ENCODE measurements at regions not wholly inside any gene's neighbourhood (a gene's known extent, or its start where the extent isn't known, plus 50 kb on each side); places are given as distances from the start of the nearest gene placed in this dataset.
"Not testable (repeated sequence)": the region's sequence is repeated elsewhere in the genome, so short reads cannot be mapped to it uniquely, and the experiment has no call there.

- DNase-seq, result no peak
Observed at GRCh38 chr6:104484626-104485025, 375.1 kb downstream of the HACE1 start.

GRCh38 chr6:104484191-104484590, 375.5 kb downstream of the HACE1 start:
- no peak for DNase-seq

- no peak for DNase-seq
Observed at GRCh38 chr6:104483225-104483834, 376.4 kb downstream of the HACE1 start.

- DNase-seq, result no peak
Observed at GRCh38 chr6:104477569-104477968, 382.1 kb downstream of the HACE1 start.

- DNase-seq, result no peak
Observed at GRCh38 chr6:104473021-104473429, 386.7 kb downstream of the HACE1 start.

- DNase-seq, result no peak
Observed at GRCh38 chr6:104472021-104472901, 387.5 kb downstream of the HACE1 start.

GRCh38 chr6:104466306-104466705, 393.4 kb downstream of the HACE1 start:
- DNase-seq, result no peak

GRCh38 chr6:104462811-104463599, 396.7 kb downstream of the HACE1 start:
- DNase-seq, result no peak

- no peak for DNase-seq
Observed at GRCh38 chr6:104460738-104461483, 398.8 kb downstream of the HACE1 start.

GRCh38 chr6:104459543-104459942, 400.2 kb downstream of the HACE1 start:
- DNase-seq, result no peak

- no peak for DNase-seq
Observed at GRCh38 chr6:104449918-104450317, 409.8 kb downstream of the HACE1 start.

GRCh38 chr6:104446101-104447080, 413.3 kb downstream of the HACE1 start:
- DNase-seq, result not testable (repeated sequence)

- DNase-seq, result no peak
Observed at GRCh38 chr6:104434519-104434918, 425.2 kb downstream of the HACE1 start.

GRCh38 chr6:104431096-104431495, 428.6 kb downstream of the HACE1 start:
- DNase-seq, result no peak

GRCh38 chr6:104428184-104428583, 431.5 kb downstream of the HACE1 start:
- DNase-seq, result no peak

- no peak for DNase-seq
Observed at GRCh38 chr6:104423691-104424090, 436.0 kb downstream of the HACE1 start.

GRCh38 chr6:104421650-104422049, 438.1 kb downstream of the HACE1 start:
- DNase-seq, result no peak

GRCh38 chr6:104418839-104419238, 440.9 kb downstream of the HACE1 start:
- no peak for DNase-seq

- DNase-seq, result no peak
Observed at GRCh38 chr6:104418125-104418524, 441.6 kb downstream of the HACE1 start.

GRCh38 chr6:104414723-104415122, 445.0 kb downstream of the HACE1 start:
- DNase-seq, result no peak

- no peak for DNase-seq
Observed at GRCh38 chr6:104413767-104414166, 446.0 kb downstream of the HACE1 start.

- DNase-seq, result no peak
Observed at GRCh38 chr6:104411302-104411701, 448.4 kb downstream of the HACE1 start.

Measured in activated CD4-positive, CD25-positive, alpha-beta regulatory T cell treated with anti-CD3 and anti-CD28 coated beads, Interleukin-2, amount 50 U/mL, for 72 hours (primary cell).